ENCODE measurements at regions not wholly inside any gene's neighbourhood (a gene's known extent, or its start where the extent isn't known, plus 50 kb on each side); places are given as distances from the start of the nearest gene placed in this dataset.

GRCh38 chr2:143901185-143901842, 618.6 kb downstream of the ZEB2 start:
- no peak for DNase-seq

DNA sequence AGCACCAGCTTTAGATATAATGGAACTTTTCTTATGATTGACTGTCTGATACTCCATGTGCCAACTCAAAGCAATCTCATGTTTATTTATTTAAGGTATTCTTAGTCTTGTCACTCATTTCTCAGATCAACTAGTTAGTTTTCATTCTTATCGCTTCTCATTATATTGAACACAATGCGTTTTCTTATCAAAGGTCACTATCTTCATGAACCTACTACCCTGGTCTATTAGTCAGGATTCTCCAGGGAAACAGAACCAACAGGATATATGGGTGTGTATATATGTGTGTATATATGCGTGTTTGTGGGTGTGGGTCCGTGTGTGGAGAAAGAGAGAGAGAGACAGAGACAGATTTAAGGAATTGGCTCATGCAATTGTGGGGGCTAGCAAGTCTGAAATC, 619.9 kb downstream of the ZEB2 start:
- no peak for DNase-seq

GRCh38 chr2:143893371-143893770, 626.5 kb downstream of the ZEB2 start:
- DNase-seq, result no peak

- DNase-seq, result no peak
Measured at GRCh38 chr2:143891879-143892308, 628.0 kb downstream of the ZEB2 start.

DNA sequence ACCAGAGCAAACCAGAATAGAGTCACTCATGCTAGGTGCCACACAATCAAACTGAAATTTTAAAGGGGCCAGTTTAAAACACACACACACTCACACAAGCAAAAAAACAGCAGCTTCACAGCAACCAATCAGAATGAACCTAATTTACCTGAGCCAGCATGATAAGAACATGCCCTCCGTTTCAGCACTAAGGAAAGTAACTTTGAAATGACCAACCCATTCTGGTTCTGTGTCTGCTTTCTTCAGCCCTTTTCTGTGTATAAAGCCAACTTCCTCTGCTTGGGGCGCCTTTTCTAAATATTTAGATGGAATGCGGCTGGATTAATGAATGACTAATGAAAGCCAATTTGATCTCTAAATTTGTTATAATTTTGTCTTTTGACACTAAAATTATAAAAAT, 629.1 kb downstream of the ZEB2 start:
- no peak for DNase-seq

- no peak for DNase-seq
Measured at GRCh38 chr2:143889216-143889615, 630.7 kb downstream of the ZEB2 start.

GRCh38 chr2:143885461-143885860, 634.5 kb downstream of the ZEB2 start:
- no peak for DNase-seq

GRCh38 chr2:143881246-143881645, 638.7 kb downstream of the ZEB2 start:
- no peak for DNase-seq

- no peak for DNase-seq
Measured at GRCh38 chr2:143877876-143878530, 641.9 kb downstream of the ZEB2 start.

DNA sequence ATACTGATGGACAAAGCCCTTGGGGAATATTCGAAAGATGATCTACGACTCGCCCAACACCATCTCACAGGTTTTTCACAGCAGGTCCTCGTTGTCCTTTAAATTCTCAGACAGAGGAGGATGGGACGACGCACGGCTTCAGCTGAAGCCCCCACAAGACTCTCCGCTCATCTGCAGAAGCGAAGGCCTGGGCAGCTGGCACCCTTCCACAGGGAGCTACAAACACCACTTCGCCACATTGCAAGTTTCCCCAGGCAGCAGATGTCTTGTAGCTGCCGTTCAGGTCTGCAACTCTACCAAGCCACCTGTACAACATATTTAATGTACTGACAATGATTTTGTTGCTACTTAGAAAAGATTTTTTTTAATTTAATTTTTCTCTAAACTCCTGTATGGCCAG, 642.9 kb downstream of the ZEB2 start:
- no peak for DNase-seq

DNA sequence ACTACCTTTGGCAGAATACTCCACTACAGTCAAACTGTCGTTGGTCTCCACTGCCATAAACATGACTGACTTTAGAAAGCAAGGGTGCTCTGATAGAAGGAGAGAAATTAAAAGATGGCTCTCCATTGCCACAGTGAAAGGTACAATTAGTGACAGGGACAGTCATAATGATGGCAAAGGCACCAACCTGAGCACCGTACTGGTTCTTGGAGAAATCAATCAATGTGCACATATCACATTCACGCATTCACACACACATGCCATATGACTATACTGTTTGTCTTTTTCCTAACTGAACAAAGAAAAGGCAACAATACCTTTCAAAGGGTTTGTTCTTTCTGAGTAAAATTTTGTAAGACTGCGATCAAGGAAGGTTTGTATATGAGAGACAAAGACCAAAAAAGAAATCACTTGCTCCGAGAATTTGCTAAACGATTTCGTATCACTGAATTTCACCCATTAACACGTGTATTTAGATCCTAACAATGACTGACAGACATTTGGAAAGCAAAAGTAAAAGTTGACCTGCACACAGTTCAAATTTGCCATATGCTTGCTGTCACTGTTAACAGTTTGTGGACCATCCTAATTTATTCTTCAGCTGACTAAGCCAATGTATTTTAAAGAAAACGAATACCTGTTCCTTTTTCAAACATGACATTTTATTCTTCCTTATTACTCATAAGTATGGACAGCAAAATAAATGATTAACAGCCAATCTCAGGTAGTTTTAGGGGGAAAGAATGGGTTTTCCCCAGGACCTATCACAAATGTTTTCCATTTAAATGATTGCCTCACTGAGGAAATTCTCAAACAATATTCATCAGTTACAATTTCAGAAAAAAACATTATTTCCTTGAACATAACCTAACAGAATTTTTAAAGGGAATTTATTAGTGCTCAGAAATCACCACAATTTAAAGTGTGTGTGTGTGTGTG, 644.4 kb downstream of the ZEB2 start:
- no peak for DNase-seq

DNA sequence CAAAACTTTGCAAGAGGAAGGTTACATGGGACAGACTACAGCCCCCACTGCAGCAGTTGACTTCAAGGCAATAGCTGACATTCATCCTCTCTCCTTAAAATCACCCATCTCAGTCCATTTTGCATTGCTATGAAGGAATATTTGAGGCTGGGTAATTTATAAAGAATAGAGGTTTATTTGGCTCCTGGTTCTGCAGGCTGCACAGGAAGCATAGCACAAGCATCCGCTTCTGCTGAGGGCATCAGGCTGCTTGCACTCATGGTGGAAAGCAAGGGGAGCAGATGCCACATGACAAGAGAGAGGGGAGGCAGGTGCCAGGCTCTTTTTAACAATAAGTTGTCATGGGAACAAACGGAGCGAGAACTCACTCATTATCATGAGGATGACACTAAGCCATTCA, 646.0 kb downstream of the ZEB2 start:
- no peak for DNase-seq

DNA sequence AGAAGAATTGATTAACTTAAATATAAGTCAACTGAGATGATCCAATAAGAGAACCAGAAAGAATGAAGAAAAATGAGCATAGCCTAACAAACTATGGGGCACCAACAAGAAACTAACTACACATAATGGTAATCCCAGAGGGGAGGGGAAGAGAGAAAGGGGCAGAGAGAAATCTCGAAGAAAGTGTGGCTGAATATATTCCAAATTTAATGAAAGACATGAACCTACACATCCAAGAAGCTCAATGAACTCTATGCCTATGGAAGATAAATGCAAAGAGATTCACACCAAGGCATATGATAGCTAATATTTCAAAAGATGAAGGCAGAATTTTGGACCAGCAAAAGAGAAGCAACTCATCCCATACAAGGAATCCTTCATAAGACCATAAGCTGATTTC, 649.2 kb downstream of the ZEB2 start:
- no peak for DNase-seq

GRCh38 chr2:143856978-143857377, 662.9 kb downstream of the ZEB2 start:
- no peak for DNase-seq

DNA sequence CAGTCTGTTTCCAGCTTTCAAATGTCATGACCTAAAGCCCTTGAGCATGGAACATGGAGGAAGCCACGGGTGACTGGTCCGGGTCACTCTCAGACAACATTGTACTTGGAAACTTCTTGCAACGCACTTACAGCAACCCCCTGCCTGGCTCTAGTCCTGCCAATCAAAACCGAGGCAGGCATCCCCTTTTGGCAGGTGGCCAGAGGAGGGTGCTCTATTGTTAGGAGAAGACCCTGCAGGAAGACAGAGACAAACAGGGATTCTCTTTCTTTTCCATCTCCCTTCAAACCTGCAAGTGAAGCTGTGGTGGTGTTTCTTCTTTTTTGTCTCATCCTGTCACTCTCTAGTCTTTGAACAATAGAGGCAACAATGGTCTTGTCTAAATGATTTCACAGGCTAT, 667.2 kb downstream of the ZEB2 start:
- no peak for DNase-seq

DNA sequence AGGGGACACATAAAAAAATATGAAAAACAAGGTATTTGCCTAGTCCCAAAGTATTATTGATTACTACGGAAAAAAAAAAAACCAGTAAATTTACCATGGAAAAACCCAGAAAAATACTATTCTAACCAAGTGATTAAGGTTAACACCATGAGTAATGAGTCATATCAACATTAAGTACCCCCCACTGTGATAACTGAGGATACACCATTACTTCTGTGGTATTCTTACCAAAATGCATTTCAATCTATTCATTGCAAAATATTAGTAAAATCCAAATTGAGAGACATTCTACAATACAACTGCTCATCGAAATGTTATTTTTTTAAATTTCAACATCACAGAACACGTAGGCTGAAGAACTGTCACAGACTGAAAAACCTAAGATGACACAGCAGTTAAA, 669.8 kb downstream of the ZEB2 start:
- no peak for DNase-seq

DNA sequence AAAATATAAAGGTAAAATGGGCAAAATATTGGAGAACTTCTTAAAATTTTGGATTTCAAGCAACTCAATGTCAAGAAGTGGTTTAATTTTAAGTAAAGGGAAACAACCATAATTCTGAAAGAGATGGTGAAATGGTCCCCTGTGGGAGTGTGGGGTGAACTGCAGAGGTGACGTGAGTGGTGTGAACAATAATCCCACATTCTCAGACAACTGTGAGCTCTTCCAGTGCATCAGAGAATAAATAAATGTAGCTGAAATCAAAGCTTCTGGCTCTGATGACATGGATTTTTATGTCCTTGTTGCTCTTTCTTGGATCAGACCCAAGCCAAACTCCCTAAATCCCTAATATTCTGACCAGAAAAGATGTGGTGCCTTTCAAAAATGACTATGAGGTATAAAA, 672.7 kb downstream of the ZEB2 start:
- no peak for DNase-seq

- no peak for DNase-seq
Measured at GRCh38 chr2:143844986-143845385, 674.9 kb downstream of the ZEB2 start.

DNA sequence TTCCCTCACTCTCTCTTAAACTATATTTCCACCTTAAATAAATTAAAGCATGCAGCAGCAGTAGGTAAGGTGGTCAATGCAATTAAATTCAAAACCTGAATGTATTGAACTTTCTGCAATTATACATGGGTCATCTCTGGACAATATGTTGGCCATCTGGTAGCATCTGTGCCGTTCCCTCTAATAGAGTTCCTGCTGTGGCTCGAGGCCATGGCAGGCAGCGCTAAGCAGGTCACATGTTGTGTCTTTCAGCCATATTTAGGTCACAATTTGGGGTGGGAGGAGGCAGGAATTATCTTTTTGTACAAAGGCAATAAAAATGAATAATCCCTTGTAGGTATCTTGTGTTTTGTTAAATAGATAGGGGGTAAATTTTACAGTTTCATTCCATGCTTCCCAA, 676.2 kb downstream of the ZEB2 start:
- no peak for DNase-seq

GRCh38 chr2:143842836-143843235, 677.1 kb downstream of the ZEB2 start:
- DNase-seq, result no peak

DNA sequence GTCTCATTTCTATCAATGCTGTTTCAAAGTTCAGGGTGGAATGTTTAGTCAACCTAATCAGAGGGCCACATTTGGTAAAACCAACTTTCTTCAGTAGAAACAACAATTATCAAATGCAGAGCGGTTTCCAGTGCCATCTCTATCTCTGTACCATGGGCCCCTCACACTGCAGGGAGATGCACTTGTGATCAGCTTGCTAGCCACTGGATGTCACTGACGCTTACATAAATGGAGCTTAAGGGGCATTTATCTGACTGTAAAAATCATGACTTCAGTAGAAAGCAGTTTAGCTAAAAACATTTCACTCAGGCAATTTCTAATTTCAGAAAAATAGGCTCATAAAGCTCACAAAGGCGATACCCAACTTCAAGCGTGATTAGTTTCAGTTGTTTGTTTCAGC, 678.0 kb downstream of the ZEB2 start:
- DNase-seq, result no peak

GRCh38 chr2:143840601-143841000, 679.3 kb downstream of the ZEB2 start:
- no peak for DNase-seq

GRCh38 chr2:143840194-143840593, 679.7 kb downstream of the ZEB2 start:
- DNase-seq, result no peak

DNA sequence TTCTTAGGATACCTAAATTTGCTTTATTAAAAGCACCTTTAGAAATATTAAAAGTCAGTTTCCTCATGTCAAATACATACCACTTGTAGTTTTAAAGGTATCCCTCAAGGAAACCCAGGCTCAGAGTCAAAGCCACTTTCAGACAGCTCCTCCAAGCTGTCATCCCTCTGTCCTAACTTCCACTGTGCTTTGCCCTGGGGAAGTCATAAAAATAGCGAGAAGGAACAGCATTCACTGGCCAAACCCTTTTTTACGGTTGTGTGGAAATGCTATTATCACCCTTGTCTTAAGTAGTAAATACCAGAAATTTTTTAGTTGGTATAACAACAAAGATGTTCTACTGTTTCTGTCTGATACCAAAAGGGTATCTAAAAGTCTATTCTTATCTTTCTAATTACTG, 680.5 kb downstream of the ZEB2 start:
- no peak for DNase-seq

Measured in 8988T (cell line).